AG08396 (cell line): ENCODE measurements at regions not wholly inside any gene's neighbourhood (a gene's known extent, or its start where the extent isn't known, plus 50 kb on each side); places are given as distances from the start of the nearest gene placed in this dataset.
A peak's percentile ranks its signal among the peaks of the same experiment; 100 is the strongest.

Source experiments
- DNase-seq: peaks from one replicate; pipeline ENCODE4 v3.0.0; 2012; ENCODE audit warnings: low spot score, mixed read lengths

DNA sequence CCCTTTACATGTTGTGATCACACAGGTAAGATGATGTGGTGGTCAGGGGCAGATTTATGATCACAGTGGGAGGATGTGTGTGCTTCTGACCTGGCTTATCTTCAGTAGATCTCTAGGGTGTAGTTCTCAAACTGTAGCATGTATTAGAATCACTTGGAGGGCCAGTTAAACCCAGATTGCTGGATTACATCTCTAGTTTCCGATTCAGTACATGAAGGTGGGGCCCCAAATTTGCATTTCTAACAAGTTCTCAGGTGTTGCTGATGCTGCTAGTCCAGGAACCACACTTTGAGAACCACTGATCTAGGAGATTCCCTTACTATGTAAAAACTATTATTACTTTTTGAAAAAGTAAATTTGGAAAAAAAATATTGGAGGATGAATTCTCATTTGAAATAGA is 199.3 kb upstream of the GOLIM4 start:
- no peak for DNase-seq

- no peak for DNase-seq
These were observed 196.6 kb upstream of the GOLIM4 start for GRCh38 chr3:168292296-168292695.

DNA sequence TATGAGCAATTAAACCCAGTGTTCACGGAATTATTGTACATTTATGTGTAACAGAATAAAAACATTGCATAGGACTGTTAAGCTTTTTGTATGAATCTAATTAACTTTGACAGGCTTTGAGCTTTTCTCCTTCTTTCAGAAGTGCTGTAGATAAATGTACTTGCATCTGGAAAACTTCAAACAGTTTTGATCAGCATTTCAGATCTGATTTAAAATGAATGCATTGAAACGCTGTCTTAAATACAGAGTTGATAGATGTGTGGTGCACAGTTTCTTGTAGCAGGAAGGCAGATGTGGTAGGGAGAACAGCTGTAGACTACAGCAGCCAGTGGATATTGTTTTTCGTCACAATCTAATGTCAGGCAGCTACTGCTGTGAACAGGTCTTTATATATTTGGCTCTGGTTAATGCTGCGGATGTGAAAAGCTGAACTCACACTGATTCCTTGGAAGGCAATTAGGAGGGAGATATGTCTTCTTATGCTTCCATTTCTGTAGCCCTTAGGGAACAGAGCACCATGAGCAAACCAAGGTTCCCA is 193.8 kb upstream of the GOLIM4 start:
- no peak for DNase-seq

DNA sequence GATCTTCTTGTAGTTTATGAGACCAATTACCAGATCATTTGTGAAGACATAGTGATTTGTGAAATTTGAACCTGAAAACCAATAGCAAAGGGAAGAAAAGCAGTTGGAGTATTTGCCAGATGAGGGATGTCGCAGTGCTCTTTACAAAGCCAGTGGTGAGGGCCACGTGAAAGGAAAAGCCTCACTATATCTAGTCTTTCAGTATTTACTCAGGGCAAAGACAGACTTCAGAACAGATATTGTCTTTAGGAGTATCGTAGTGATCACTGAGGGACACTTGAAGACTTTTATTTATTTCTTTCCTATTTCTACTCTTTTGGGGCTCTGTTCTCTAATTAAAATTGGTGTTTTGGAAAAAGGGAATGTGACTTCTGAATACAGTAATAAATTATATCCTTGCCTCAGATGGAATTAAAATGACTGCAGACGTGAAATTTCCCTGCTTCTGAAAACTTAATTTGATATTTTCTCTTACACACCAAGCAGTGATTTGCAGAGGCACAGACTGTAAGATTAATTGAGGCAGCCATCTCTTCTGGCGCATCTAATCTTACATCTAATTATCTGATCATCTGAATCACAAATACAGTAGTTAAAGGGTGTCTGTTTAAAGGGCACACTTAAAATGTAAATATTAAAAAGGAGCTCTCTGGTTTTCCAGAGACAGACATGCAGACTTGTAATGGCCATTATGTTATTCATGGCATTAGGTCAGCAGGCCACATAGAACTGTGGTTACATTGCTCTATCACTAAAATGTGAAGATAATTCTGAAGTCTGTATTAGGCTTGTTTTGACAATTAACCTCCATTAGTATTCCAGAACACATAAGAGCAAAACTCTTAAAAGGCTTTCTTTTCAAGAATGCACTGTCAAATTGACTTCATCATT is 193.0 kb upstream of the GOLIM4 start:
- DNase-seq = no peak

- DNase-seq = no peak
These were observed 189.8 kb upstream of the GOLIM4 start for GRCh38 chr3:168285506-168285905.

DNA sequence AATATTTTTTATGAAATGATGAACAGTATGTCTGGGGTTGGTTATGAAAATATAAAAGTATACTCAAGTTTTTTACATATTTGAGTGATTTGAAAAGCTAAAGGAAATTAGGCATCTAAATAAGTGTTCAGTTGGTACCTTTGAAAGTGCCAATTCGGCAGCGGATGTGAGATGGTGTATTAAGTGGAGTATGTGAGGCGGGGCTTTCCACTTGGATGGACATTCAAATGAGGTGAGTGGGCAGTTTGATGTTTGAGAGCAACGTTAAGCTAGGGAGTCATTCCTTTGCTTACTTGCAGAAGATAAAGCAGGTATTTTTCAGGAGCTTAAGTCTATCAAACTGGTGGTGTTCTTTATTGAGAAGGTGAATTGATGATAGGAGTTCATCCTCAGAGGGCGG is 189.0 kb upstream of the GOLIM4 start:
- DNase-seq = no peak

DNA sequence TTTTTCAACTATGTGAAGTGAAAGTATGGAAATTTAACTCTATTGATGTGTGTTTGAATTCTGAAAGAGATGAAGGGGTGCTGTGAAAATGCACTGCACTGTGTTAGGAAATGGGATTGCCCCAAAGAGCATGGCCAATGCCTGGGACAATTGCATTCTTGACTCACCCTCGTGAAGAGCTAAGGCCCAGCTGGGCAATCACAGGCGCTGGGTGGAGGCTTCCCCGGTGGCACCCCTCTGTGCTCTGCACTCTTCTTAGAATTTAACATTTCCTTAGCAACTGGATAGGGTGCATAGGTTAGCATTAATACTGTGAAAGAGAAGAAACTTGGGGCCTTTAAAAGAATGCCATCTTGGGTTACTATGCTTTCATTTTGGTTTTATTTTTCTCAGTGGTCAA is 179.9 kb upstream of the GOLIM4 start:
- no peak for DNase-seq

GRCh38 chr3:168273917-168274316 is 178.2 kb upstream of the GOLIM4 start:
- no peak for DNase-seq

DNA sequence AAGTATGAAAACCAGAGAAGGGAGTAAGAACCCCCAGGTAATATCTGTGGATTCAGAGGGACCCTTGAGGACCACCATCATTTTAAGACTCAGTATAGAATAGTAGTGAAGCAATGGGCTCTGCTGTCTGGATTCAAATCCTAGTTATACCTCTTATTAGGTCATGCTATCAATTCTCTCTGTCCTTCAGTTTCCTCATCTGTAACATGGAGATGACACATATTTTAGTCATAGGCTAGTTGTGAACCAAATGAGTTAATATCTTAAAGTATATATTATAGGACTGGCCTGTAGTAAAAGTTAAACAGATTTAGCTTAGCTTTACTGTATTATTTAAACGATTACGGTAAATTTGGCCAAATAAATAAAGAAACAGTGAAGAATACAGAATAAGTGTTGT is 177.3 kb upstream of the GOLIM4 start:
- DNase-seq = no peak

- peak; percentile 5 for DNase-seq
These were observed 176.7 kb upstream of the GOLIM4 start for GRCh38 chr3:168272343-168272985.

DNA sequence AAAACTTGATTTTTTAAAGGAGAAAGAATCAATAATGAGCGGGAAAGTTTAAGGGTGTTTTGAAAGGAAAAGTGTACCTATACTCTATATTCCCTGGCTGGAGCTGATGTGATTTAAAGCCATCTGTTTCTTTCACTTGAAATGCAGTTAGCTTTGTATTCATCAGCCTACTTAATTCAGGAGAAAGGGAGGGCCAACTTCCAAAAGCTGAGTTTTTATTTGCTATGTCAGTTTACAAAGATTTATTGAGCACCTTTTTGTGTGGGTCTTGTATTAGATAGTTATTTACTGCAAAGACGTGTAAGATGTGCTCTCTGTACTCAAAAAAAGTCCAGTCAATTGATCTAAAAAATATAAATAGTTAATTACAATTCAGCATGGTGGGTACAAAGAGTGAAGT is 176.2 kb upstream of the GOLIM4 start:
- no peak for DNase-seq

- no peak for DNase-seq
These were observed 173.3 kb upstream of the GOLIM4 start for GRCh38 chr3:168269001-168269400.

DNA sequence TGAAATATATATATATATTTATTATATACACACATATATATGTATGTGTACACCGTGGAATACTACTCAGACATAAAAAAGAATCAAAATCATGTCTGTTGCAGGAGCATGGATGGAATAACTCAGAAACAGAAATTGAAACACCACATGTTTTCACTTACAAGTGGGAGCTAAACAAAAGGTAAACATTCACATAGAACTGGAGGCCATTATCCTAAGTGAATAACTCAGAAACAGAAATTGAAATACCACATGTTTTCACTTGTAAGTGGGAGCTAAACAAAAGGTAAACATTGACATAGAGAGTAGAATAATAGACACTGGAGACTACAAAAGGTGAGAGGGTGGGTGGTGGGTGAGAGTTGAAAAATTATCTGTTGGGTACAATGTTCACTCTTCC is 171.5 kb upstream of the GOLIM4 start:
- DNase-seq = no peak

GRCh38 chr3:168266335-168266734 is 170.6 kb upstream of the GOLIM4 start:
- DNase-seq = no peak

DNA sequence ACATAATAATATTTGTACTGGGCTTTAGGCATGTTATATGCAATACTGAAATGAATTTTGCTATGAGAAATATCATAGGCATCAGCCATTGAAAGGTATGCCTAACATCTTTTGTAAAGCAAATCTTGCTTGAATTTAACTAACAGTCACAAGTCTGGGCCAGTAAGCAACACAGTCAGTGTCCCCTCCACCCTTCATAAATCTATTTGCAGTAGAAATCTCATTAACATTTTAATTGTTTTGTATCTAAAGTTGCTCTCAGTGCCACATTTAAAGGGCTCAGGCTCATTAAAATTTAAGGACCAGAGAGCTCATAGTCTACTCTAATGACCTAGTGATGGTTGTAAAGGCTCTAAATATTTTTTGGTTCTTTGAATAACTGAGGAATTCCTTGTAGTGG is 167.2 kb upstream of the GOLIM4 start:
- DNase-seq = no peak

DNA sequence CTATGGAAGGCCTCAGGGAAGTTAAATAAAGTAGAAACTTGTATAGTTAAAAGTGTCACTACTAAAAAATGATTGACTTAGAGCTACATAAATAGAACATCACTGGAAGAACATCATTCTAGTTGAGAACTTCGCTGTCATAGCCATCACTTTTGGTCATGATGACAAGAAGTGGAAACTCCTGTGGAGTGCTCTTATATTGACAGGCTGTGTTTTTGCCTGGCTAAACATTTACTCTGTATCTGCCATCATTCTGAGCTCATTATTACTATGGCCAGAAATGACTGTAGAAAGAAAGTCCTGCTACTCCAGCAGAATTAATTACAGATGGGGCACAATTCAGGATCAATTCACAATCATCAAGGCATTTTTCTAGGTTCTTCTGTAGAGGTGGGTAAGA is 165.1 kb upstream of the GOLIM4 start:
- no peak for DNase-seq

DNA sequence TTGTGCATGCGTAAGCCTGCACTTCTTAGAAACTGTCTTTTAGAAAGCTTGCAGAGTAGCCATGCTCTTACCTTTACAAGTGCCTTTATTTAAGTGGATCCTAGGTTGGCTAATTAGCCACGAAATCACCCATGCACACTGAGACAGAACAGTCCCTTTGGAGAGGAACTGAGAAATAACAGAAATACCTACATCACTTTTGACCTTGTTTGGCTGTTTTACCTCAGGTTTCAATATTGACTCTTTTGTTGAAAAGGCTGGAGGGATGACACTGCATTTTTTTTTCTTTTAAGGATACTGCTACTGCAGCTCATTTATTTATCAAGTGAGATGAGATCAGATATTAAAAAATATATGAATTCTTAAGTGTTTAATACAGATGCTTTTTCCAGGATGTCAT is 155.6 kb upstream of the GOLIM4 start:
- no peak for DNase-seq

DNA sequence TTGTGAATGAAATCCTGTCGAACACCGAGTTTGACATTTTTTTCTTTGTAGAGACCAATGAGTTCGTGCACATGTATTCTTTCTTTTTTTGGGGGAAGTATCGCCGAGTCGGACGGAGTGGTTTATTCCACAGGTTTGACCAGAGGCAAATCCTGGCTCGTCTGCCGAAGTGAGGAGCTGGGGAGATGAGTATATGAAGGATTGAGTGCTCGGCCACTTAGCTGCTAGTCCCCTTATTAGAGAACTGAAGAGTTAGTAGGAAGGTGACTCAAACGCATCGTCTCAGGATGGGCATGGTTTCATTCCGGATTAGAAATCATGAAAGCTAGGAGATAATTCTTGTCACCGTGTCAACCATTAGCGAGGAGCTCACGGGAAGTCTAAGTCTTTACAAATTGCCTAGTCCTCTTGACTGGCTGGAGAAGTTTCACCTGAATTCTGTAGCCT is 154.7 kb upstream of the GOLIM4 start:
- peak; percentile 7 for DNase-seq

GRCh38 chr3:168249550-168250414 is 154.1 kb upstream of the GOLIM4 start:
- peak; percentile 83 for DNase-seq

GRCh38 chr3:168249205-168249549 is 153.5 kb upstream of the GOLIM4 start:
- no peak for DNase-seq

DNA sequence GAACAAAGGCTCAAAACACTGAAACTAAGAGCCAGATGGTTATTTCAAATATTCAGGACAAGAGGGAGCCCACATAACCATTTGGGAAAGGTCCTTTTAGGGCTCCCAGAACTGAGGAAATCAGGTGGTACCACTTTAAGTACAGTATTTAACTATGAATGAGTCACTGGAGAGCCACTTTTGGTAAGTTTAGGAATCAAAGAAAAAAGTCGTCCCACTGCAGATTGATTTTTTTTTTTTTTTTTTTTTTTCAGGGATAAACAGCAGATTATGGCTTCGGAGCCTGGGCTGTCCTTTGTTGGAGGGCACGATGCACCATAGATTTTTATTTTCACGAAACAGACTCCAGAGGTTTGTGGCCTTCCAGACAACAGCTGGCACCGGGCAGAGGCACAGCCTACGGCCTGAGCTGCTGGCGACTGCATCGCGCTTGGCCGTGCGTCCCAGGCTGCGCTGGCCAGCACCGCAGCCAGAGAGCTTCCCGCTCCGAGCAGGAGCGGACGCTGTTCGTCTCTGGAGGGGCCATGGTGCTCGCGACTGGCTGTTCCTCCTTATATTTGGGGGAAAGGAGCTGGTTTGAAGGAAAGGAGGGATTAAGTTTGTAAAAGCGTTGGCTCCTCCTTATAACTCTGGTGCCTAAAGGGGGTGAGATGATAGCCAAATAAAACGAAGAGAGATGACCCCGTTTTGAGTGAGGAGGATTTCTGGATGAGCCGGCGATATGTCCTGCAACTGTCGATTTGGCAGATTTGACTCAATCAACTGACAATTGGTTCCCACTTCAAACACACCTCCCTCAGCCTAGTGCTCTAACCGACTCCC is 152.9 kb upstream of the GOLIM4 start:
- DNase-seq = peak; percentile 62

DNA sequence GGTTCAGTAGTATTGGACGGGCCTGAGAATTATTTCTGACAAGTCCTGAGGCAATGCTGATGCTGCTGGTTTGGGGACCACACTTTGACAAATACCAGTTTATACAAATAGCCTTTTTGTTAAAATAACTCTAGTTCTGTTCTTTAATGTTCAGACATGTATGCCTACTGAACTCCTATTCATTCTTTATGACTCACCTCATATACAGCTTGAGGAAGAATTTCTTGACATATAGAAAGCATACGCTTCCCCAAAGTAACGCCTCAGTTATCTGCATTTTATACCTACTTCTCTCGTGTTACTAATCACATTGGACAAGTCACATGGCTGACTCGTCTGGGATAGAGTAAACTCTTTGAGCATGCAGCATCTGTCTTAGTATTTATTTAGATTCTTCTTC is 145.4 kb upstream of the GOLIM4 start:
- no peak for DNase-seq
